Activated CD4-positive, alpha-beta T cell treated with anti-CD3 and anti-CD28 coated beads, Interleukin-2, amount 10 ng/mL, durations not matched to agents 24 days and 14 days (primary cell): ENCODE measurements at regions not wholly inside any gene's neighbourhood (a gene's known extent, or its start where the extent isn't known, plus 50 kb on each side); places are given as distances from the start of the nearest gene placed in this dataset.

ENCODE experiments used
- DNase-seq: peaks from one replicate; pipeline ENCODE4 v3.0.0; 2022
- H3K27ac Mint-ChIP-seq: one replicate; pipeline ENCODE4 v1.8.0; 2022; ENCODE audit warnings: mild to moderate bottlenecking, mixed read lengths
- H3K27me3 Mint-ChIP-seq: one replicate; pipeline ENCODE4 v1.8.0; 2022; ENCODE audit warnings: mixed read lengths
- H3K36me3 Mint-ChIP-seq: one replicate; pipeline ENCODE4 v1.8.0; 2022; ENCODE audit warnings: low read depth, mild to moderate bottlenecking, mixed read lengths
- H3K4me1 Mint-ChIP-seq: one replicate; pipeline ENCODE4 v1.8.0; 2021; ENCODE audit warnings: mixed read lengths
- H3K4me3 Mint-ChIP-seq: one replicate; pipeline ENCODE4 v1.8.0; 2022; ENCODE audit warnings: mild to moderate bottlenecking, moderate library complexity, mixed read lengths
- H3K9me3 Mint-ChIP-seq: one replicate; pipeline ENCODE4 v1.8.0; 2021; ENCODE audit warnings: mixed read lengths
- intact Hi-C: fragments of 100-400 bp; cut with micrococcal nuclease; formaldehyde crosslinking; loops from one replicate; pipeline ENCODE4 v1.15.1; 2023

- Mint-ChIP-seq H3K36me3 (no peaks in the 10 kb centered on the region), H3K9me3 (peaks cover 11% of the 10 kb centered on the region), H3K4me1 (peaks cover 4% of the 10 kb centered on the region), H3K4me3 (no peak overlapping the region), H3K27ac (no peak overlapping the region), H3K27me3 (peaks cover 2% of the 10 kb centered on the region)
- DNase-seq, result no peak
- intact Hi-C loops, result no loop called here
Measured at GRCh38 chr5:175579742-175580432, 78.0 kb upstream of the HRH2 start.

DNA sequence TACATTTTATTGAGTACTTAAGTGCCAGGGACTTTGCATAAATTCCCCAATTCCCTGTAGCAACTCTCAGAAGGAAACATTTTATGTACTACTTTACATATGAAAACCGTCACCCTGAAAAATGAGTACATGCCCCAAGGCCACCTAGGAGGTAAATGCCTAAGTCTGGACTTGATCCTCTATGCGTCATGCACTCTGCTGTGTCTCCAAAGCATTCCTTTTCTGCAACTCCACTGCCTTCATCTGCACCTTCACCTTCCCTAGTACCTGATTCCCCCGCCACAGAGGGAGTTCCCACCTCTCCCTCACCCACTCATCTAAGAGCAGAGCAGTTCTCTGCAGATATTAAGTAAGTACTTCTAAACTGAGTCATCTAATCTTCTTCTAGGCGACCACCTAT is 75.2 kb upstream of the HRH2 start:
- no peak for DNase-seq
- Mint-ChIP-seq H3K27me3 (peaks cover 2% of the 10 kb centered on the region), H3K9me3 (peaks cover 19% of the 10 kb centered on the region), H3K4me1 (no peaks in the 10 kb centered on the region), H3K27ac (no peak overlapping the region), H3K36me3 (no peaks in the 10 kb centered on the region), H3K4me3 (no peak overlapping the region)
- intact Hi-C loops, result no loop called here

- Mint-ChIP-seq H3K27ac (no peak overlapping the region), H3K9me3 (peaks cover 19% of the 10 kb centered on the region), H3K4me3 (no peak overlapping the region), H3K4me1 (peaks cover 3% of the 10 kb centered on the region), H3K36me3 (no peaks in the 10 kb centered on the region), H3K27me3 (no peaks in the 10 kb centered on the region)
- intact Hi-C loops, result no loop called here
- DNase-seq, result no peak
Measured at GRCh38 chr5:175585567-175585966, 72.3 kb upstream of the HRH2 start.

GRCh38 chr5:175588709-175589429 is 69.0 kb upstream of the HRH2 start:
- no peaks in the 10 kb centered on the region for H3K36me3 Mint-ChIP-seq
- H3K4me3 Mint-ChIP-seq, result no peak overlapping the region
- peaks cover 8% of the 10 kb centered on the region for H3K9me3 Mint-ChIP-seq
- H3K27ac Mint-ChIP-seq, result no peak overlapping the region
- H3K4me1 Mint-ChIP-seq, result peaks cover 4% of the 10 kb centered on the region
- H3K27me3 Mint-ChIP-seq, result no peaks in the 10 kb centered on the region
- intact Hi-C loops, result no loop called here
- no peak for DNase-seq

GRCh38 chr5:175589714-175590113 is 68.2 kb upstream of the HRH2 start:
- intact Hi-C loops, result loop anchor here (10.0 kb wide), 1 partner anchor 45 kb away; no protein-coding TSS in a partner anchor
- no peak overlapping the region for H3K27ac Mint-ChIP-seq
- H3K9me3 Mint-ChIP-seq, result peaks cover 8% of the 10 kb centered on the region
- H3K27me3 Mint-ChIP-seq, result no peaks in the 10 kb centered on the region
- peaks cover 4% of the 10 kb centered on the region for H3K4me1 Mint-ChIP-seq
- H3K36me3 Mint-ChIP-seq, result no peaks in the 10 kb centered on the region
- H3K4me3 Mint-ChIP-seq, result no peak overlapping the region
- DNase-seq, result no peak

DNA sequence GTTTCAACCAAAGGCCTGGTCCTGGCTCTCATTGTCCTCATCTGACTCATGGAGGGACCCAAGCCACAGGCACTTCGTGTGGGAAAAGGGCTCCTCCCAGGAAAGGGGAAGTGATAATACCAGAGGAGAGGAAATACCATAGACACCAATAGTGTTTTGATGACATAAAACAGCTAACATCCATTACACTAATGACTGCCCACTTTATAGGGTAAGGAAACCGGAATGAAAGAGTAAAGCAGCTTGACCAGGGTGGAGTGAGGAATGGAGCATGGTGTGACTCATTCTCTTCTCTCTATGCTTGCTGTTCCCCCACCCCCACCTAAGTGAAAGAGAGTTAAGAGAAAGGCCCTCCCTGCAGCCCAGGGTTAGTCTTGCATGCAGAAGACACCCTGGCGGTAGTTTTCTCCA is 67.4 kb upstream of the HRH2 start:
- Mint-ChIP-seq H3K36me3 (no peaks in the 10 kb centered on the region), H3K4me3 (no peak overlapping the region), H3K9me3 (peaks cover 8% of the 10 kb centered on the region), H3K4me1 (peaks cover 4% of the 10 kb centered on the region), H3K27ac (no peak overlapping the region), H3K27me3 (peaks cover under 1% of the 10 kb centered on the region)
- DNase-seq, result no peak
- intact Hi-C loops, result loop anchor here (10.0 kb wide), 1 partner anchor 46 kb away; no protein-coding TSS in a partner anchor

DNA sequence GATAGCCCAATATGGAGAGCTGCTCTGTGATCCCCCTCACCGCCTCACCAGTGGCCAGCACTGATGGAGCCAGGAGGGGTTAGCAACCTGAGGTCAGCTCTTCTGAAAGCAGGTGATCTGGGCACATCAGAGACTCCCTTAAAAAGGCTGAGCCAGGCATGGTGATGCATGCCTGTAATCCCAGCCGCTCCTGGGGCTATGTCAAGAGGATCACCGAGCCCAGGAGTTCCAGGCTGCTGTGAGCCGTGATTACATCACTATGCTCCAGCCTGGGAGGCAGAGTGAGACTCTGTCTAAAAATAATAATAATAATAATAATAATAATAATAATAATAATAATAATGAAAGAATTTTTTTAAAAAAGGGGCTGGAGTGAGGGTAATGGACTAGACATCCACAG is 66.6 kb upstream of the HRH2 start:
- Mint-ChIP-seq H3K9me3 (peaks cover 4% of the 10 kb centered on the region), H3K27ac (no peak overlapping the region)

GRCh38 chr5:175593794-175594193 is 64.1 kb upstream of the HRH2 start:
- no peak for DNase-seq
- no peak overlapping the region for H3K27ac Mint-ChIP-seq
- intact Hi-C loops, result loop anchor here (10.0 kb wide), 1 partner anchor 49 kb away; no protein-coding TSS in a partner anchor
- H3K27me3 Mint-ChIP-seq, result peaks cover 4% of the 10 kb centered on the region
- H3K4me3 Mint-ChIP-seq, result no peak overlapping the region
- H3K9me3 Mint-ChIP-seq, result no peaks in the 10 kb centered on the region
- H3K4me1 Mint-ChIP-seq, result peaks cover 6% of the 10 kb centered on the region
- no peaks in the 10 kb centered on the region for H3K36me3 Mint-ChIP-seq

More for the DNA sequence above, 66.6 kb upstream of the HRH2 start:
- H3K4me3 Mint-ChIP-seq, result no peak overlapping the region
- intact Hi-C loops, result loop anchor here (10.0 kb wide), 1 partner anchor 46 kb away; no protein-coding TSS in a partner anchor
- H3K4me1 Mint-ChIP-seq, result peaks cover 6% of the 10 kb centered on the region
- no peaks in the 10 kb centered on the region for H3K36me3 Mint-ChIP-seq
- peaks cover 2% of the 10 kb centered on the region for H3K27me3 Mint-ChIP-seq
- no peak for DNase-seq

- Mint-ChIP-seq H3K27me3 (peaks cover 8% of the 10 kb centered on the region), H3K4me1 (peaks cover 2% of the 10 kb centered on the region), H3K36me3 (no peaks in the 10 kb centered on the region), H3K9me3 (no peaks in the 10 kb centered on the region), H3K27ac (no peak overlapping the region), H3K4me3 (no peak overlapping the region)
- intact Hi-C loops, result loop anchor here (10.0 kb wide), 1 partner anchor 51 kb away; no protein-coding TSS in a partner anchor
- no peak for DNase-seq
Measured at GRCh38 chr5:175595905-175596304, 62.0 kb upstream of the HRH2 start.

- intact Hi-C loops, result loop anchor here (10.0 kb wide), 1 partner anchor 52 kb away; no protein-coding TSS in a partner anchor
- no peak overlapping the region for H3K4me3 Mint-ChIP-seq
- H3K27ac Mint-ChIP-seq, result no peak overlapping the region
- peaks cover 8% of the 10 kb centered on the region for H3K27me3 Mint-ChIP-seq
- H3K4me1 Mint-ChIP-seq, result peaks cover 2% of the 10 kb centered on the region
- DNase-seq, result no peak
- H3K36me3 Mint-ChIP-seq, result no peaks in the 10 kb centered on the region
- H3K9me3 Mint-ChIP-seq, result no peaks in the 10 kb centered on the region
Measured at GRCh38 chr5:175596761-175597189, 61.1 kb upstream of the HRH2 start.

DNA sequence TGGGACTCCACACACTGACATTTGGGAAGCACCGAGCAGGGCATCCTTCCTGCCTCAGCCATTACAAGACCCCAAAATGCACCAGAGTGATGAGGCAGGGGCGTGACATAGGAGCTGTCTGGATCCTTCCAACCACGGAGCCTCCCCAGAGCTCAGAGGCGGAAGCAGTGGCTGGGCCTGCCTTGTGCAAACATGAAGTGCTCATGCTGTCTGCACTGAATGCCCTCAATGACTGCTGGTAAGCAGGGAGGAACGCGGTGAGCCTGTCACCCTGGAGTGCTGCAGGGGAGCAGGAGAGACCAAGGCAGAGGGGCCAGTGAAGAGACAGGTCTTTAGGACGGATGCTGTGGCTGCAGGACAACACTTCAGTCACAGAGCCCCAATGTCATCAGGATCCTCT is 60.2 kb upstream of the HRH2 start:
- peaks cover 2% of the 10 kb centered on the region for H3K4me1 Mint-ChIP-seq
- no peaks in the 10 kb centered on the region for H3K36me3 Mint-ChIP-seq
- H3K27me3 Mint-ChIP-seq, result peaks cover 11% of the 10 kb centered on the region
- no peak overlapping the region for H3K27ac Mint-ChIP-seq
- H3K4me3 Mint-ChIP-seq, result no peak overlapping the region
- intact Hi-C loops, result loop anchor here (10.0 kb wide), 1 partner anchor 53 kb away; no protein-coding TSS in a partner anchor
- no peaks in the 10 kb centered on the region for H3K9me3 Mint-ChIP-seq
- no peak for DNase-seq

DNA sequence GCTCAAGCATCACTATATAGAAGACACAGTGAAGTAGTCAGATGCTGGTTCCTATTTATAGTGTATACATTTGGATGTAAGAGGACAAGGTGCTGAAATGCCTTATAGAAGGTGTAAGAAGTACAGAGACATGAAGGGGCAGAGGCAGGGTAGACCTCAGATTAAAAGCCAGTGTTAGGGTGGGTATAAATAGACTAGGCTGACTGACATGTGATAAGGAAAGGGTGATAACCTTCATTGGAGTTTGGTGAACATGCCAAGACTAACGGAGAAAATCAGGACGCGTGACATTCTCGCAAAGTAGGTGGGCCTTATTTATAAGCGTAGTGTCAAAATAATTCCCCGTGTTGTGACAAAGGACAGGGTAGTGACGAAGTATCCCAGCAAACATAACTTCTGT is 59.1 kb upstream of the HRH2 start:
- H3K36me3 Mint-ChIP-seq, result no peaks in the 10 kb centered on the region
- H3K9me3 Mint-ChIP-seq, result peaks cover 2% of the 10 kb centered on the region
- H3K4me3 Mint-ChIP-seq, result no peak overlapping the region
- DNase-seq, result no peak
- H3K4me1 Mint-ChIP-seq, result peaks cover 2% of the 10 kb centered on the region
- peaks cover 17% of the 10 kb centered on the region for H3K27me3 Mint-ChIP-seq
- intact Hi-C loops, result loop anchor here (10.0 kb wide), 1 partner anchor 54 kb away; no protein-coding TSS in a partner anchor
- no peak overlapping the region for H3K27ac Mint-ChIP-seq

GRCh38 chr5:175599210-175599609 is 58.7 kb upstream of the HRH2 start:
- peaks cover 21% of the 10 kb centered on the region for H3K27me3 Mint-ChIP-seq
- peaks cover 2% of the 10 kb centered on the region for H3K4me1 Mint-ChIP-seq
- DNase-seq, result no peak
- no peak overlapping the region for H3K27ac Mint-ChIP-seq
- peaks cover 6% of the 10 kb centered on the region for H3K9me3 Mint-ChIP-seq
- no peaks in the 10 kb centered on the region for H3K36me3 Mint-ChIP-seq
- intact Hi-C loops, result loop anchor here (10.0 kb wide), 1 partner anchor 54 kb away; no protein-coding TSS in a partner anchor
- no peak overlapping the region for H3K4me3 Mint-ChIP-seq
